ENCODE measurements at regions not wholly inside any gene's neighbourhood (a gene's known extent, or its start where the extent isn't known, plus 50 kb on each side); places are given as distances from the start of the nearest gene placed in this dataset.

GRCh38 chr1:30487042-30487441 lies 236.3 kb downstream of the MATN1 start:
- DNase-seq (ENCODE audit: low read depth, low spot score), result no peak

- DNase-seq (ENCODE audit: low read depth, low spot score), result no peak
Observed at GRCh38 chr1:30485072-30485471, 238.3 kb downstream of the MATN1 start.

- DNase-seq (ENCODE audit: low read depth, low spot score), result no peak
Observed at GRCh38 chr1:30484668-30485067, 238.7 kb downstream of the MATN1 start.

DNA sequence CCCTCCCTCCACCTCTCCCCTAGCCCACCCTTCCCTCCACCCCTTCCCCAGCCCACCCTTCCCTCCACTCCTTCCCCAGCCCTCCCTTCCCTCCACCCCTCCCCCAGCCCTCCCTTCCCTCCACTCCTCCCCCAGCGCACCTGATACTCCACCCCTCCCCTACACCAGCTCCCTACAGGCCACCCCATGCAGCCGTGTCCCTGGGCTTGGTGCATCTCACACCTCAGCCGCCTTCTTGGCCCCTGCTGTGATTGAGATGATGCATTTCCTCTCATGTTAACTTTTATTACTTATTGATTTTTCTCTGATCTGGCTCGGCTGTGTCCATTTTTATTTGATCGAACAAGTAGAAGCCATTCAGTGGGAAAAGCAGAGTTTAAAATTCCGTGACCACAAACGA lies 243.8 kb downstream of the MATN1 start:
- no peak for DNase-seq (ENCODE audit: low read depth, low spot score)

DNA sequence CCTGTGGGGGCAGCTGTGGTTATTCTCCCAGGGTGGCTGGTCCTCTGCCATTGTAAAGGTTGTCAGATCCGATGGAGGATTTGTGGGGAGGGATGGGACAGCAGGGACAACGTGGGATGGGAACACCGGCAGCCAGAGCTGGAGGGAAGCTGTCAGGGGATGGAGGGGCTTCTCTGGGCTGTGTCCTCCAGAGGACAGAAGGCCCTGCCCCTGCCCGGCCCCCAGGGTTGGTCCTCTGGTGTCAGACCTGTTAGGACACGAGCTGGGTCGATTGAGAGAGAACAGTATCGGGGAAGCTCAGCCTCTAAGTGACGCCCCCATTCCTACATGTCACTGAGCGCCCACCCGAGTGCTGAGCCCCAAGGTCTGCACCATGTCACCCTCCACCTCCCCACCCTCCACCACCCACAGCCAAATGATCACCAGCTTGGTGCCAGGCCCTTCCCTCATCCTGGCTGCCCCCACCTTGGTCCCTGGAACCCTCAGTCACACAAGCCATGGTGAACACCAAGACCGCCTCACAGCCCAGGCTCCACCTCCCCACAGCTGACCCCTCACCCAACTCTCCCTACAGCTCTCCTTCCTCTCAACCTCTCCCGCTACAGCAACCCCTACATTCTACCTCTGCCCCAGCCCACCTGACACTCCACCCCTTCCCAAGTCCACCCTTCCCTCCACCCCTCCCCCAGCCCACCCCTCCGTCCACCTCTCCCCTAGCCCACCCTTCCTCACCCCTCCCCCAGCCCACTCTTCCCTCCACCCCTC lies 244.4 kb downstream of the MATN1 start:
- DNase-seq (ENCODE audit: low read depth, low spot score), result no peak

DNA sequence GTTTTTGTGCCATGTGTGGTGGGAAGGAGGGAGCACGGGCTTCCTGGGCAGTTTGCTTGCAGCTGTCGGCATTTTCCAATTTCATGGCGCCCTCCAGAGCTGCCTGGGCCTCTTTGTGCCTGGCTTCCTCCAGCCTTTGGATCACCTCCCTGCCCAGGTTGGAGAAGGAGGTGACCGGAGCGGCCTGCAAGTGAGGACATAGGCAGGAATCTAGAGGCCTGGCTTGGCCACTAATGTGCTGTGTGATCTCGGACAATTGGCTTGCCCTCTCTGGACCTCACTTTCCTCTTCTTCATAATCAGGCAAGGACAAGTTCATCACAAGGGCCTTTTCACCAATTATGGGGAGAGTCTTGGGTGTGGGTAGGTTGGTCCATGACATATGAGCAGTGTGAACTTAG lies 245.1 kb downstream of the MATN1 start:
- no peak for DNase-seq (ENCODE audit: low read depth, low spot score)

DNA sequence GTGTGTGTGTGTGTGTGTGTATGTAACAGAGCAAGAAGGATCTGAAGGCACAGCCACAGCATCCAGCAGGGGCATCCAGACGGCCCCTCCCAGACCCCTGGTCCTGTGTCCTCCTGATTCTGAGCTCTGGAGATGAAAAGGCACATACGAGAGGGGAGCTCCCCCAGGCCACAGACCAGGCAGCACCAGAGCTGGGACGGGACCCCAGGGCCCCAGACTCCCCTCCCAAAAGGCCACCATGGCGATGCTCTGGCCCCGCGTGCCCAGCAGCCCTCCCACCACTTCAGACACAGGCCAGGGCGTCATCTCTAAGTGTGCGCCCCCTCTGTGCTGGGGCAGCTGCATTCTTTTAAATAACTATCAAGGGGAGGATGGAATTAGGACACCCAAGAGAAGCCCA lies 245.8 kb downstream of the MATN1 start:
- DNase-seq (ENCODE audit: low read depth, low spot score), result no peak

GRCh38 chr1:30476911-30477459 lies 246.4 kb downstream of the MATN1 start:
- DNase-seq (ENCODE audit: low read depth, low spot score), result no peak

DNA sequence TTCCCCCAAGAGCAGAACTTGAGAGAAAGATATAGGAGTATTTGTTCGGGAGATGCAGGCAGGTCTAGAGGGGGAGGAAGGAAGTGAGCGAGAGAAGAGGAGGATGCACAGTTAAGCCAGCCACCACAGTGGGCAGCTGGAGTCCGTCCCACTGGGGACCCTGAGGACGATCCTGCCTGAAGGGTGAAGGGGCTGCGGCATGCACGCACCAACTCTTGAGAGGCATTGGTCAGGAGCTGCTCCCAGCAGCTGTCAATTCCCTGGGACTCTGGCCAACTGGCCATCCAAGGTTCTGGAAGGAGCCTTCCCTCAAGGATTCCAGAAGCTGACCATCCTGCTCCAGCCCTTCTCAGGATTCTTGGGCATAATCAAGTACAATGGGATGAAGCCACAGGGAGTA lies 246.9 kb downstream of the MATN1 start:
- no peak for DNase-seq (ENCODE audit: low read depth, low spot score)

- DNase-seq (ENCODE audit: low read depth, low spot score), result no peak
Observed at GRCh38 chr1:30475966-30476365, 247.4 kb downstream of the MATN1 start.

DNA sequence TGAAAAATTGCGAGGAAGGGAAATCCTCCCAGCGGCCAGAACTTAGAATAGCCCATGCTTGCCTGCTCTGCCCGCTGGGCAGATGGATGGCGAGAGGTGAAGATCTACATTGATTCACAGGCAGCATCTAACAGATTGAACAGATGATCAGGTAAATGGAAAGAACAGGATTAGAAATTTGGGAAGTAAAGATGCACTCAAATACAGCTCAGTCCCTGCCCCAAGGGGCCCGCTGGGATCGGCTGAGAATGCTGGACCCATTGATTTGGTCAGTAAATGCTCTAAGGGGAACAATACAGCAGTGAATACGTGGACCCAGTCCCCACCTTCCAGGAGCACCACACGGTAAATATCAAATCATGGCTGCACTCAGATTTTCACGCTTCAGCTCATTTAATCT lies 248.2 kb downstream of the MATN1 start:
- DNase-seq (ENCODE audit: low read depth, low spot score), result no peak

DNA sequence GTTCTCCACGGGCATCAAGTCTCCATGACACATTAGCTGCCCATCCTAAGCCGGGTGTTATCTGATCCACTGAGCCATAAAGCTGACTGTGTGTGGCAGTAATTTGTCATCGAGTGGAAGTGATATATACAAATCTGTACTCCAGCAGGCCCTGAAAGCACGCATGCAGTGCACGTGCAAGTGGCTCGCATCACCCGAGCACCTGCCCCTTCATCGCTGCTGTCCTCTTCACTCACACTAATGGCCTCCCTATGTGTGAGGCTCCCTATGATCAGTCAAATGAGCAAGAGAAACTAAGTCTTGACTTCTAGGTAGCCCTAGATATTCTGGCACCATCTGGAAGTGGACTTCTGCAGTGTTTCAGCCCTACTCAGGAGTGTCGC lies 248.6 kb downstream of the MATN1 start:
- DNase-seq (ENCODE audit: low read depth, low spot score), result no peak

DNA sequence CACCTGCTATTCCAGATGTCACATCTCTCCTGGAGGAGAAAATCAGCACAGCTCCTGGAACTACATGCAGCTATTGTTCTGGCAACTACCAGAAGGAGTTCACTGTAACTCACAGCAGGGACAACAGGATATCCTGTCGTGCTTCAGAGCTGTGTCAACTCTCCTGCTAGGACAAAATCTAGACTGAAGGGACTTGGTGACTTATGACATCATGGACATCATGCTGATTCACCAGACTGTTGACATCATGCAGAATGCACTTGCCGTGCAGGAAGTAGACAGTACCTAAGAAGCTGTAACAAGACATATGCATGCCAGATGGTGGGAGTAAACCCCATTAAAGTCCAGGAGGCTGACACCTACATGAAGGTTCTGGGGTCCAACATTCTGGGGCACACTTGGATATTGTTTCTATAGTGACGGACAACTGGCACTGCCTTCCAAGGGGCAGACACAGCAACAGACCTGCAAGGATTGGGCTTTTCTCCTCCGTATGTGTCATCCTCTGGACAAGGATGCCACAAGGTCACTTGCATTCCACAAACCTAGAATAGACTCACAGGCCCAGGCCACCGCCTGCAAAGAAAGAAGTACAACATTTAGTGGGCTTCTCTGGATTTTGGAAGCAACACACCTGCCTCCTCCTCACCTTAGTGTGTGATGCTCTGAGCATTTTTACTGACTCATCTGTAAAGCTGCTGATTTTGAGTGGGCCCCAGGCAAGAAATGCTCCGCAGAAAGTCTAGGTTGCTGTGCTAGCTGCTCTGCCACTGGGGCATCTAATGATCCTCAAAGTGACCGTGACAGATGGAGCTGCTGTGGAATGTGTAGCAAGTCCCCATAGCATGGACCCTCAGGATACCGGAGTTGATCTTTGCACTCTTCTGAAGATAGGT lies 249.2 kb downstream of the MATN1 start:
- no peak for DNase-seq (ENCODE audit: low read depth, low spot score)

GRCh38 chr1:30472526-30472925 lies 250.9 kb downstream of the MATN1 start:
- DNase-seq (ENCODE audit: low read depth, low spot score), result no peak

DNA sequence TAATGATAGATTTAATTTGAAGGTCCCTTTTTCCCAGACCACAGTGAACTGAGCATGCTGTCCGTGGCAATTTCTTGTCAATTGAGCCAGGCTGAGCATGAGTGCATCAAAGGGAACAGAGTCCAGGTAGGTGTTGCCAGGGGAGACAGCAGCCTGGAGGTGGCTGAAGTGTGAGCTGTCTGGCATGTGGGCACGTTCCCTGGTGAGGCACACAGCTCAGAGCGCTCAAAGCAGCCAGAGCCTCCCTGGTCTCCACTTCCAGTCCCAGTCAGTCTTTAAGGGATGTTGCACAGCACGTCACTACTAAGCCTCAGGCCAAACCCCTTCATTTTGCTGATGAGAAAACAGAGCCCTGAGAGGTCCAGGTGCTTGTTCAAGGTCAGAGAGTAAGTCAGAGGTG lies 251.4 kb downstream of the MATN1 start:
- no peak for DNase-seq (ENCODE audit: low read depth, low spot score)

DNA sequence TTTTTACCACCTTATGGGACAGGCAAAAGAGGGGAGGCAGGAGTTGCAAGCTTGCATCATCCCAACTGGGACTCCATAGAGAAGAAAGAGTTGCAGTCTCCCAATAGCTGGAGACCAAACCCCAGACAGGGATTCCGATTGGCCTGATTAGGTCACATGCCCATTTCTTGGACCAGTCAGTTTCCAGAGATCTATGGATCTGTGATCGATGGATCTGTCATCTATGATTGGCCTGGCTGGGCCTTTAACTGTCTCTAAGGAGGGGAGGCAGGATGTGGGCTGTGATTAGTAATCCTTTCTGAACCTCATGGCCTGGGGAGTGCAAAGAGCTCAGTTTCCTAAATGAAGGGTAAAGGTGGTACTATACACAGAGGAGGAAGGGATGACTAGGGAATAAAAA lies 252.1 kb downstream of the MATN1 start:
- DNase-seq (ENCODE audit: low read depth, low spot score), result no peak

- no peak for DNase-seq (ENCODE audit: low read depth, low spot score)
Observed at GRCh38 chr1:30469426-30469825, 254.0 kb downstream of the MATN1 start.

GRCh38 chr1:30467101-30467500 lies 256.3 kb downstream of the MATN1 start:
- no peak for DNase-seq (ENCODE audit: low read depth, low spot score)

DNA sequence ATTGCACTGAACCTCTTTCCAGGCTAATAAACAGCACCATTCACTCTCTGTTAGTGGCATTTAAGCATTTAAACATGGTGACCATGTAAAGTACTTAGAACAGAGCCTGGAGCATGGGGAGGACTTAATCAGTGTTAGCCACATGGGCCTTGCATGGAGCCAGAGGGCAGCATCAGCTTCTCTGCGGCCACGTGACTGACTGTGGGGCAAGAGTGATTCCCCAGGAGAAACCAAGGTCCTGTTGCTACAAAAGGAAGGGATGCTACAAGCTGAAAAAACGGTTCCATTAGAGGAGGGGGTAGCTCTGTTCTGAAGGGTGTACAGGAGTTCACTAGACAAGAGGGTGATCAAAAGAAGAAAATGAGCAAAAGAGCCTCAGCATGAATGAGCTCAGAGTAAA lies 256.8 kb downstream of the MATN1 start:
- DNase-seq (ENCODE audit: low read depth, low spot score), result no peak

DNA sequence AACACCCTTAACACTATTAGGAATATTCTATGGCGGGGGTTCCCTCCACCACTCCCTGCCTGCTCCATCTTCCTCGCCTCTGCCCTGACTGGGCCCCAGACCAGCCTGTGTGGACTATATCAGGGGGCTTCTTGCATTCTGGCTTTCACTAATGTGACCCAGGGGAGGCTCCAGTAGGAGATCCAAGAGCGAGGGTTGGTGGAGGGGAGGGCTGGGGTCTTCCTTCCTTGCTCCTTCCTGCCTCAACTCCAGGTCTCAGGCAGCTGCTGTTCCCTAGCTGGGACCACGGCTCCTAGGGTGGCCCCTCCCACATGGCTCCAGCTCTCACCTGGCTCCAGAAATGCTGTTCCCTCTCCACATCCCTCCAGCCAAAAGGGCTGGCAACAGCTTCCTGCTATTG lies 257.4 kb downstream of the MATN1 start:
- no peak for DNase-seq (ENCODE audit: low read depth, low spot score)

- DNase-seq (ENCODE audit: low read depth, low spot score), result no peak
Observed at GRCh38 chr1:30465096-30465495, 258.3 kb downstream of the MATN1 start.

DNA sequence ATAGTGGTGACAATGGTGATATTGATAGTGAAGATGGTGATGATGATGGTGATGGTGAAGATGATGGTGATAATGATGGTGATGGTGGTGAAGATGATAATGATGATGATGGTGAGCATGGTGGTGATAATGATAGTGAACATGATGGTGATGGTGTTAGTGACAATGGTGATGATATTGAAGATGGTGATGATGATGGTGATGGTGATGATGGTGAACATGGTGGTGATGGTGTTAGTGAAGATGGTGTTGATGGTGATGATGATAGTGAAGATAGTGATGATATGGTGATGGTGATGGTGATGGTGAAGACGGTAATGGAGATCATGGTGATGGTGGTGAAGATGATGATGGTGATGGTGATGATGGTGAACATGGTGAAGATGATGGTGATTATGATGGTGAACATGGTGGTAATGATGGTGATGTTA lies 259.2 kb downstream of the MATN1 start:
- DNase-seq (ENCODE audit: low read depth, low spot score), result no peak

Measured in iPS DF 19.7 (cell line).